Neural progenitor cell (in vitro differentiated cells): ENCODE measurements at regions not wholly inside any gene's neighbourhood (a gene's known extent, or its start where the extent isn't known, plus 50 kb on each side); places are given as distances from the start of the nearest gene placed in this dataset.

Experiments
- CTCF ChIP-seq: fragments of 200-600 bp; sonication (generic); IDR thresholded peaks from 2 replicates; pipeline ENCODE4 v1.5.1; 2017; ENCODE audit warnings: antibody characterized with exemption, mild to moderate bottlenecking
- EZH2phosphoT487 ChIP-seq: fragments of 200-600 bp; sonication (generic); IDR thresholded peaks from 2 replicates; pipeline ENCODE4 v1.6.1; 2017; ENCODE audit warnings: antibody characterized with exemption

DNA sequence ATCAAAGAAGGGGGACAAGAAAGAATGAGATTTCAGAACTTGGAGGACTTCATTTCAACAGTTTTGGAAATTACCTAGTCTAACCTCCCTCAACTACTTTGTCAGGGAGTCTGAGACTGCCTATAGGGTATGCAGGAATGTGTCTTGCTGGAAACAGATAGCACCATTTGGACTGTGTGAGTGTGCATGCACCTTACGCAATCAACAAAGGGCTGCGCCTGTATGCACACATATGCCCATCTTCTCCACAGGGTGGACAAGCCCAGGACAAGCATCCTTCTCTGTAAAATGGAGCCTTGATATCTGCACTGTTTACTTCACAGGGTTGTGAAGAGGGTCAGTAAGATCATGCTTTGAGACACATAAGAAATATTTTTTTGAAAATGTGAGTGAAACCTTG, 305.7 kb upstream of the ASIC2 start:
- no peak for TF ChIP-seq CTCF
- no peak for TF ChIP-seq EZH2phosphoT487
